Caco-2 (cell line): ENCODE measurements at regions not wholly inside any gene's neighbourhood (a gene's known extent, or its start where the extent isn't known, plus 50 kb on each side); places are given as distances from the start of the nearest gene placed in this dataset.
A peak's percentile ranks its signal among the peaks of the same experiment; 100 is the strongest.

Experiments
- BruUV-seq: library from RNA; stranded (reverse); fragments of 400-500 nt; replicated peaks from 2 replicates; lab custom pipeline; 2021; lab: Mats Ljungman, UMichigan
- CTCF ChIA-PET: fragments of 300-600 bp; sonication (Branson Sonifier 250); formaldehyde crosslinking; loops from one replicate; lab custom pipeline; 2022; ENCODE audit warnings: antibody characterized with exemption; lab: Charles Lee
- POLR2A ChIA-PET: fragments of 300-600 bp; sonication (Branson Sonifier 250); formaldehyde crosslinking; loops from one replicate; lab custom pipeline; 2022; ENCODE audit warnings: antibody characterized with exemption; lab: Charles Lee
- DNase-seq, 2 experiments: peaks; one replicate each; pipeline versions ENCODE4 v3.0.0 to v3.0.0-alpha.2; 2020 to 2022
- H3K27me3 ChIP-seq: replicated peaks from 2 replicates; pipeline ENCODE4 v1.6.0; 2011; ENCODE audit warnings: low read length; ENCODE audit not compliant: control insufficient read depth, insufficient read depth
- H3K36me3 ChIP-seq: 2 replicates; pipeline ENCODE4 v1.5.1; 2011; ENCODE audit warnings: low read length; ENCODE audit not compliant: control insufficient read depth, insufficient read depth
- H3K4me1 ChIP-seq: fragments of 250-450 bp; sonication (Bioruptor Pico); 2 replicates; pipeline ENCODE4 v1.5.1; 2020; ENCODE audit warnings: mild to moderate bottlenecking
- H3K4me3 ChIP-seq: 2 replicates; pipeline ENCODE4 v1.5.1; 2011; ENCODE audit warnings: low read depth, mild to moderate bottlenecking, control low read depth, low read length
- H3K9me3 ChIP-seq: fragments of 250-450 bp; sonication (Bioruptor Pico); 2 replicates; pipeline ENCODE4 v1.5.1; 2020; ENCODE audit warnings: mild to moderate bottlenecking, moderate library complexity
- H3K27ac Mint-ChIP-seq: one replicate; pipeline ENCODE4 v1.8.0; 2022; ENCODE audit warnings: mixed read lengths; ENCODE audit not compliant: unreplicated experiment
- H3K27me3 Mint-ChIP-seq: one replicate; pipeline ENCODE4 v1.8.0; 2022; ENCODE audit warnings: mixed read lengths; ENCODE audit not compliant: insufficient read depth, unreplicated experiment
- H3K36me3 Mint-ChIP-seq: one replicate; pipeline ENCODE4 v1.8.0; 2022; ENCODE audit warnings: mild to moderate bottlenecking, mixed read lengths; ENCODE audit not compliant: insufficient read depth, unreplicated experiment
- H3K4me1 Mint-ChIP-seq: one replicate; pipeline ENCODE4 v1.8.0; 2022; ENCODE audit warnings: low read depth, mixed read lengths; ENCODE audit not compliant: unreplicated experiment
- H3K4me3 Mint-ChIP-seq: one replicate; pipeline ENCODE4 v1.8.0; 2022; ENCODE audit warnings: mild to moderate bottlenecking, moderate library complexity, mixed read lengths; ENCODE audit not compliant: unreplicated experiment
- H3K9me3 Mint-ChIP-seq: one replicate; pipeline ENCODE4 v1.8.0; 2022; ENCODE audit warnings: mixed read lengths; ENCODE audit not compliant: unreplicated experiment
- intact Hi-C: fragments of 100-400 bp; cut with micrococcal nuclease; formaldehyde crosslinking; loops from one replicate; pipeline ENCODE4 v1.10.0; 2022; ENCODE audit not compliant: unreplicated experiment
- TF ChIP-seq, protein P1 (sequence below), 2 experiments: fragments of 200-600 bp in 1 of 2; IDR thresholded peaks; 1 replicate in 1 of 2; 2 replicates in 1 of 2; pipeline versions ENCODE4 v1.5.1 to v1.8.0; 2011 to 2022; ENCODE audit warnings: antibody characterized with exemption in 1 of 2, control low read depth in 1 of 2, inconsistent platforms in 1 of 2, low read depth in 1 of 2, low read length in 1 of 2, mild to moderate bottlenecking in 1 of 2, moderate library complexity in 1 of 2; ENCODE audit not compliant: insufficient read depth in 1 of 2, severe bottlenecking in 1 of 2, unreplicated experiment in 1 of 2

DNA sequence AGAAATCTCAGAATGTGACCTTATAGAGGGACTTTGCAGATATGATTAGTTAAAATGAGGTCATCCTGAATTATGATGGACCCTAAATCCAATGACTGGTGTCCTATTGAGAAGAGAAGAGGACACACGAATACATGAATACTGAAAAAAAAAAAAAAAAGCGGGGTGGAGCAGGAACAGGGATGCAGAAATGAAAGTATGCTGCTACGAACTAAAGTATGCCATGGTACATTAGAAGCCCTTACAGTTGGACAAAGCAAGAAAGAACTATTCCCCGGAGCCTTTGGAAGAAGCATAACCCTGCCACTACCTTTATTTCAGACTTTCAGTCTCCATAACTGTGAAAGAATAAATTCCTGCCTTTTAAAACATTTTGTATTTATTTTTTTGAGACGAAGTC, 557.9 kb upstream of the NCAM2 start:
- DNase-seq, result no peak
- intact Hi-C loops, result no loop called here
- H3K36me3 ChIP-seq, result no peaks in the 10 kb centered on the region
- H3K4me3 ChIP-seq, result no peak overlapping the region
- H3K9me3 Mint-ChIP-seq, result peaks cover 26% of the 10 kb centered on the region
- no peaks in the 10 kb centered on the region for H3K27me3 Mint-ChIP-seq
- CTCF ChIA-PET, result no interaction called here
- no peaks in the 10 kb centered on the region for H3K27me3 ChIP-seq
- TF ChIP-seq, protein P1, sequence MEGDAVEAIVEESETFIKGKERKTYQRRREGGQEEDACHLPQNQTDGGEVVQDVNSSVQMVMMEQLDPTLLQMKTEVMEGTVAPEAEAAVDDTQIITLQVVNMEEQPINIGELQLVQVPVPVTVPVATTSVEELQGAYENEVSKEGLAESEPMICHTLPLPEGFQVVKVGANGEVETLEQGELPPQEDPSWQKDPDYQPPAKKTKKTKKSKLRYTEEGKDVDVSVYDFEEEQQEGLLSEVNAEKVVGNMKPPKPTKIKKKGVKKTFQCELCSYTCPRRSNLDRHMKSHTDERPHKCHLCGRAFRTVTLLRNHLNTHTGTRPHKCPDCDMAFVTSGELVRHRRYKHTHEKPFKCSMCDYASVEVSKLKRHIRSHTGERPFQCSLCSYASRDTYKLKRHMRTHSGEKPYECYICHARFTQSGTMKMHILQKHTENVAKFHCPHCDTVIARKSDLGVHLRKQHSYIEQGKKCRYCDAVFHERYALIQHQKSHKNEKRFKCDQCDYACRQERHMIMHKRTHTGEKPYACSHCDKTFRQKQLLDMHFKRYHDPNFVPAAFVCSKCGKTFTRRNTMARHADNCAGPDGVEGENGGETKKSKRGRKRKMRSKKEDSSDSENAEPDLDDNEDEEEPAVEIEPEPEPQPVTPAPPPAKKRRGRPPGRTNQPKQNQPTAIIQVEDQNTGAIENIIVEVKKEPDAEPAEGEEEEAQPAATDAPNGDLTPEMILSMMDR (IDR thresholded peaks at IDR 0.05; ENCODE audit: insufficient read depth in 1 of 2, low read depth in 1 of 2, low read length in 1 of 2, severe bottlenecking in 1 of 2, unreplicated experiment in 1 of 2), result no peak
- no peaks in the 10 kb centered on the region for H3K4me1 Mint-ChIP-seq
- no TSS peak for BruUV-seq
- no peak overlapping the region for H3K27ac Mint-ChIP-seq
- no peaks in the 10 kb centered on the region for H3K36me3 Mint-ChIP-seq
- H3K4me1 ChIP-seq, result no peaks in the 10 kb centered on the region
- H3K4me3 Mint-ChIP-seq, result no peak overlapping the region
- POLR2A ChIA-PET, result no interaction called here
- no peaks in the 10 kb centered on the region for H3K9me3 ChIP-seq

DNA sequence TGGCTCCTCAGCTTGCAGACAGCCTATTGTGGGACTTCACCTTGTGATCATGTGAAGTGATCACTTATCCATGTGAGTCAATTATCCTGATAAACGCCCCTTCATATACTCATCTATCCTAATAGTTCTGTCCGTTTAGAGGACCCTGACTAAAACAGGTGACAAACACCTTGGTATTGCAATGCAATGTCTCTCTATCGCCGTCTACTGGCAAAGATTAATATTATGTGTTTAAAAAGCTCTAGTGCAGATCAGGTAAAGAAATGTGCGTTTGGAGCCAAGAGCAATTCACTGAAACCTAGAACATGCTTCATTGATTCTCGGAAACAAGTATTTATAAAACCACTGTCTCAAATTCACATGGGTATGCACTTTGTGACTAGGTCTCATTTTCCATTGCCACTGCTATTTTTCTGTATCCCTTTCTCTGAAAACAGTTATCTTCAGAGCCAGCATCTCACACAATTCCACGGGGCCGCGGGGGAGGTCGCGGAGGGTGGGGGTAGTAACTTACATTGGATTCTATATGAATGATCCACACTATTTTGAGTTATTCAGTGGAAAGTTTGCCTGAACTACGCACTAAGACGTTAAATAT, 554.6 kb upstream of the NCAM2 start:
- H3K27me3 ChIP-seq, result no peaks in the 10 kb centered on the region
- no peak overlapping the region for H3K27ac Mint-ChIP-seq
- no peak overlapping the region for H3K4me3 ChIP-seq
- intact Hi-C loops, result no loop called here
- H3K4me1 ChIP-seq, result no peaks in the 10 kb centered on the region
- no peaks in the 10 kb centered on the region for H3K4me1 Mint-ChIP-seq
- H3K27me3 Mint-ChIP-seq, result no peaks in the 10 kb centered on the region
- H3K36me3 Mint-ChIP-seq, result no peaks in the 10 kb centered on the region
- ChIA-PET CTCF (interaction anchor here (1.0 to 1.2 kb wide), 3 partner anchors 9 to 21 kb away, joined by 3 read pairs; no protein-coding TSS in a partner anchor), POLR2A (no interaction called here)
- no peaks in the 10 kb centered on the region for H3K36me3 ChIP-seq
- DNase-seq, result peak in 1 of 2 experiments; percentile 42
- H3K4me3 Mint-ChIP-seq, result no peak overlapping the region
- H3K9me3 Mint-ChIP-seq, result peaks cover 17% of the 10 kb centered on the region
- H3K9me3 ChIP-seq, result no peaks in the 10 kb centered on the region
- no TSS peak for BruUV-seq
- TF ChIP-seq, protein P1 (IDR thresholded peaks at IDR 0.05; ENCODE audit: insufficient read depth in 1 of 2, low read depth in 1 of 2, low read length in 1 of 2, severe bottlenecking in 1 of 2, unreplicated experiment in 1 of 2), result peak; percentile 45 to 59

DNA sequence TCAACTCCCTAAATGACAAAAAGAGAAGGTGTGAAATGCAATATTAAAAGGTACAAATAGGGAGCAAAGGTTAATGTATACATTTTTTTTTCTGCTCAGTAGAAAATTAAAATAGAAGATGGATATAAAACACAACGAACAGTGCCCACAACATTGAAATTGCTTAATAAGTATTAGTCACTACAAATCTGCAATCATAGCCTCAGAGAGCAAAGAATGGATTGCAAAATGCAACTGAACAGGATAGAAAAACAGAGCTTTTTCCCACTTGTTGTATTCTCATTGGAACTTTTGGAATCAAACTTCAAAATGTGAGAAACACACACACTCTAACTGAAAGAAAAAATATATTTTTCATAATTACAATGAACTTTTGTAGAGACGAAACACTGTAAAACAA, 552.2 kb upstream of the NCAM2 start:
- Histone ChIP-seq H3K27me3 (no peaks in the 10 kb centered on the region), H3K9me3 (no peaks in the 10 kb centered on the region), H3K4me3 (no peak overlapping the region), H3K36me3 (no peaks in the 10 kb centered on the region), H3K4me1 (0 out of 2 replicates have a peak, but pooled peaks cover 3% of the 10 kb centered on the region)
- no peak overlapping the region for H3K27ac Mint-ChIP-seq
- no TSS peak for BruUV-seq
- CTCF ChIA-PET, result no interaction called here
- no peaks in the 10 kb centered on the region for H3K27me3 Mint-ChIP-seq
- no peaks in the 10 kb centered on the region for H3K4me1 Mint-ChIP-seq
- POLR2A ChIA-PET, result no interaction called here
- H3K4me3 Mint-ChIP-seq, result no peak overlapping the region
- DNase-seq, result no peak
- H3K9me3 Mint-ChIP-seq, result peaks cover 17% of the 10 kb centered on the region
- no peaks in the 10 kb centered on the region for H3K36me3 Mint-ChIP-seq
- TF ChIP-seq, protein P1 (IDR thresholded peaks at IDR 0.05; ENCODE audit: insufficient read depth in 1 of 2, low read depth in 1 of 2, low read length in 1 of 2, severe bottlenecking in 1 of 2, unreplicated experiment in 1 of 2), result no peak
- intact Hi-C loops, result no loop called here
